ENCODE measurements at regions not wholly inside any gene's neighbourhood (a gene's known extent, or its start where the extent isn't known, plus 50 kb on each side); places are given as distances from the start of the nearest gene placed in this dataset.

- 92% methylated on average over 4 of the region's 4 CpGs for WGBS
- Histone ChIP-seq H3K36me3 (no peaks in the 10 kb centered on the region), H3K9me3 (no peaks in the 10 kb centered on the region), H3K4me1 (peaks cover under 1 to 9% (median 6%) of the 10 kb centered on the region in 4 donors), H3K27me3 (no peaks in the 10 kb centered on the region), H3K4me3 (no peak overlapping the region), H3K27ac (replicated peaks in 1 of 4) (no peak overlapping the region)
- no peak for TF ChIP-seq EP300 (IDR thresholded peaks at IDR 0.05)
- no peak for TF ChIP-seq CTCF (IDR thresholded peaks at IDR 0.05)
- TF ChIP-seq POLR2AphosphoS5 (IDR thresholded peaks at IDR 0.05): no peak
- TF ChIP-seq POLR2A (IDR thresholded peaks at IDR 0.05; ENCODE audit: low read depth): no peak
- intact Hi-C loops (cut with DNase I): no loop called here
- no peak for DNase-seq (ENCODE audit: extremely low spot score)
Observed at GRCh38 chr11:47911149-47911548, 63.0 kb upstream of the NUP160 start.

- intact Hi-C loops (cut with DNase I): no loop called here
- DNase-seq (ENCODE audit: extremely low spot score): no peak
- no peak overlapping the region for H3K27ac ChIP-seq (replicated peaks in 1 of 4)
- no peaks in the 10 kb centered on the region for H3K9me3 ChIP-seq
- no peaks in the 10 kb centered on the region for H3K27me3 ChIP-seq
- no peaks in the 10 kb centered on the region for H3K4me1 ChIP-seq
- H3K36me3 ChIP-seq: no peaks in the 10 kb centered on the region
- 67% methylated on average over 5 of the region's 5 CpGs for WGBS
- no peak for TF ChIP-seq CTCF (IDR thresholded peaks at IDR 0.05)
- no peak for TF ChIP-seq POLR2AphosphoS5 (IDR thresholded peaks at IDR 0.05)
- TF ChIP-seq POLR2A (IDR thresholded peaks at IDR 0.05; ENCODE audit: low read depth): no peak
- no peak for TF ChIP-seq EP300 (IDR thresholded peaks at IDR 0.05)
- no peak overlapping the region for H3K4me3 ChIP-seq
Observed at GRCh38 chr11:47908198-47908597, 60.0 kb upstream of the NUP160 start.

- 71% methylated on average over 5 of the region's 5 CpGs for WGBS
- intact Hi-C loops (cut with DNase I): no loop called here
- no peak for TF ChIP-seq POLR2A (IDR thresholded peaks at IDR 0.05; ENCODE audit: low read depth)
- Histone ChIP-seq H3K27me3 (no peaks in the 10 kb centered on the region), H3K4me1 (no peaks in the 10 kb centered on the region), H3K27ac (replicated peaks in 1 of 4) (no peak overlapping the region), H3K9me3 (no peaks in the 10 kb centered on the region), H3K4me3 (no peak overlapping the region), H3K36me3 (no peaks in the 10 kb centered on the region)
- DNase-seq (ENCODE audit: extremely low spot score): no peak
Observed at GRCh38 chr11:47907499-47907898, 59.3 kb upstream of the NUP160 start.

GRCh38 chr11:47906066-47906465 is 57.9 kb upstream of the NUP160 start:
- TF ChIP-seq POLR2A (IDR thresholded peaks at IDR 0.05; ENCODE audit: low read depth): no peak
- no peak for TF ChIP-seq EP300 (IDR thresholded peaks at IDR 0.05)
- no peak for TF ChIP-seq CTCF (IDR thresholded peaks at IDR 0.05)
- TF ChIP-seq POLR2AphosphoS5 (IDR thresholded peaks at IDR 0.05): no peak
- intact Hi-C loops (cut with DNase I): no loop called here
- Histone ChIP-seq H3K4me3 (no peak overlapping the region), H3K27me3 (no peaks in the 10 kb centered on the region), H3K27ac (replicated peaks in 1 of 4) (no peak overlapping the region), H3K36me3 (no peaks in the 10 kb centered on the region), H3K9me3 (no peaks in the 10 kb centered on the region), H3K4me1 (no peaks in the 10 kb centered on the region)
- 84% methylated on average over 6 of the region's 6 CpGs for whole genome bisulfite sequencing
- DNase-seq (ENCODE audit: extremely low spot score): no peak

GRCh38 chr11:47905358-47906059 is 57.4 kb upstream of the NUP160 start:
- TF ChIP-seq POLR2AphosphoS5 (IDR thresholded peaks at IDR 0.05): no peak
- H3K4me1 ChIP-seq: no peaks in the 10 kb centered on the region
- H3K27me3 ChIP-seq: no peaks in the 10 kb centered on the region
- H3K36me3 ChIP-seq: no peaks in the 10 kb centered on the region
- H3K4me3 ChIP-seq: no peak overlapping the region
- 92% methylated on average over 22 of the region's 22 CpGs for WGBS
- H3K27ac ChIP-seq (replicated peaks in 1 of 4): no peak overlapping the region
- DNase-seq (ENCODE audit: extremely low spot score): no peak
- no peaks in the 10 kb centered on the region for H3K9me3 ChIP-seq
- intact Hi-C loops (cut with DNase I): no loop called here

GRCh38 chr11:47904808-47905207 is 56.7 kb upstream of the NUP160 start:
- Histone ChIP-seq H3K27me3 (no peaks in the 10 kb centered on the region), H3K27ac (replicated peaks in 1 of 4) (no peak overlapping the region), H3K4me3 (no peak overlapping the region), H3K36me3 (no peaks in the 10 kb centered on the region), H3K4me1 (no peaks in the 10 kb centered on the region), H3K9me3 (no peaks in the 10 kb centered on the region)
- 93% methylated on average over 9 of the region's 9 CpGs for WGBS
- no peak for TF ChIP-seq EP300 (IDR thresholded peaks at IDR 0.05)
- TF ChIP-seq POLR2A (IDR thresholded peaks at IDR 0.05; ENCODE audit: low read depth): no peak
- no peak for TF ChIP-seq POLR2AphosphoS5 (IDR thresholded peaks at IDR 0.05)
- no peak for TF ChIP-seq CTCF (IDR thresholded peaks at IDR 0.05)
- intact Hi-C loops (cut with DNase I): no loop called here
- DNase-seq (ENCODE audit: extremely low spot score): no peak
